ENCODE measurements at regions not wholly inside any gene's neighbourhood (a gene's known extent, or its start where the extent isn't known, plus 50 kb on each side); places are given as distances from the start of the nearest gene placed in this dataset.

- TF ChIP-seq CTCF (IDR thresholded peaks at IDR 0.05) (no peak), POLR2A (IDR thresholded peaks at IDR 0.05) (no peak)
Observed at GRCh38 chr9:99465231-99465907, 243.3 kb downstream of the SEC61B start.
